Esophagus squamous epithelium (tissue), 4 donors: ENCODE measurements at regions not wholly inside any gene's neighbourhood (a gene's known extent, or its start where the extent isn't known, plus 50 kb on each side); places are given as distances from the start of the nearest gene placed in this dataset.

Experiments used
- CTCF ChIP-seq, 6 experiments: fragments of 450-650 bp in 4 of 6; fragments of 200-600 bp in 2 of 6; sonication (generic) in 2 of 6; IDR thresholded peaks; one replicate each; pipeline ENCODE4 v1.5.1; 2016 to 2019; ENCODE audit warnings: antibody characterized with exemption in 6 of 6, mild to moderate bottlenecking in 4 of 6, moderate library complexity in 4 of 6
- POLR2A ChIP-seq, 4 donors: fragments of 450-650 bp; IDR thresholded peaks; one replicate each; pipeline ENCODE4 v1.6.1; 2017; ENCODE audit warnings: antibody characterized with exemption in 4 of 4, mild to moderate bottlenecking in 4 of 4, moderate library complexity in 3 of 4

DNA sequence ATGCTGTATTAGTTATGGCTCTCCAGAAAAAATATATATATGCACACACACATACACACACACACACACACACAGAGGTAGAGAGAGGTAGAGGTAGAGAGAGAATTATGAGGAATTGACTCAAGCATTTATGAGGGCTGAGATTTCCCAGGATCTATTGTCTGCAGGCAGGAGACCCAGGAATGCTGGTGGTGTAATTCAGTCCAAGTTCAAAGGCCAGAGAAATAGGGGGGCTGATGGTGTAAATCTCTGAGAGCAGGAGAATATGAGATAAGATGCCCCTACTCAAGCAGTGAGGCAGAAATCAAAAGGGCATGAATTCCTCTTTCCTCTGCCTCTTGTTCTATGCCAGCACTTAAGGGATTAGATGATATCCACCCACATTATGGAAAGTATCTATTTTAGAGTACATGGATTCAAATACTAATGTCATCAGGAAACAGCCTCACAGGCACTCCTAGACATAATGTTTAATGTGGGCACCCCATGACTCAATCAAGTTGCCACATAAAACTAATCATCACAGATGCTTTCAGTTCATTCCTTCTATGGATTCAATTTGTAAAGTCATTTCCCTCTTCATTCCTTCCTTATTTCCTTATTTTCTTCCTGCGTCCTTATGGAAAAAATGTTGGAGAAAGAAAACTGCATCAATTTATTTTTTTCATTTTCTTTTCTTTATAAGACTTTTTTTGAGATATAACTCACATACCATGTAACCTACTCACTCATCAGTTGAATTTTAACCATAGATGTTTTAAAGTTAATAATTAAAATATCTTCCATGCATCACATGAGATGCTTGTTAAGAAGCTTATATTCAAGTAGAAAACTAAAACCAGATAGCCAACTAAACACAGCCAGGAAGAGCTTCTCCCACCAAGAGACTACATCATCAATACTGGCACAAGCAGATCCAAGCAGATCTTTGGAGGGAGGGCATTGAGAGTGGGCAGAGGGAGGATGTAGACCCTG, 406.2 kb downstream of the MBD2 start:
- TF ChIP-seq CTCF (IDR thresholded peaks at IDR 0.05) (no peak), POLR2A (IDR thresholded peaks at IDR 0.05) (no peak)
